Skin epidermis (tissue), 12 donors: ENCODE measurements at regions not wholly inside any gene's neighbourhood (a gene's known extent, or its start where the extent isn't known, plus 50 kb on each side); places are given as distances from the start of the nearest gene placed in this dataset.

Source experiments
- H3K27ac ChIP-seq, 21 experiments: fragments of 200-600 bp; sonication (generic) in 11 of 21; one replicate each; pipeline ENCODE4 v1.5.0; 2020; ENCODE audit warnings: mild to moderate bottlenecking in 3 of 21, inconsistent platforms in 2 of 21, moderate library complexity in 2 of 21
- H3K4me3 ChIP-seq, 7 experiments: fragments of 200-600 bp; sonication (generic) in 2 of 7; one replicate each; pipeline ENCODE4 v1.5.0; 2020; ENCODE audit warnings: inconsistent platforms in 2 of 7, mild to moderate bottlenecking in 2 of 7, moderate library complexity in 1 of 7

- Histone ChIP-seq H3K4me3 (no peak overlapping the region), H3K27ac (no peak overlapping the region)
Observed at GRCh38 chr10:77711683-77712049, 74.1 kb upstream of the KCNMA1 start.

GRCh38 chr10:77710759-77711682 is 73.4 kb upstream of the KCNMA1 start:
- Histone ChIP-seq H3K4me3 (peak overlapping the region; percentile 2 to 39 (median 29)), H3K27ac (peak overlapping the region in 1 of 21 experiments; percentile 33)

DNA sequence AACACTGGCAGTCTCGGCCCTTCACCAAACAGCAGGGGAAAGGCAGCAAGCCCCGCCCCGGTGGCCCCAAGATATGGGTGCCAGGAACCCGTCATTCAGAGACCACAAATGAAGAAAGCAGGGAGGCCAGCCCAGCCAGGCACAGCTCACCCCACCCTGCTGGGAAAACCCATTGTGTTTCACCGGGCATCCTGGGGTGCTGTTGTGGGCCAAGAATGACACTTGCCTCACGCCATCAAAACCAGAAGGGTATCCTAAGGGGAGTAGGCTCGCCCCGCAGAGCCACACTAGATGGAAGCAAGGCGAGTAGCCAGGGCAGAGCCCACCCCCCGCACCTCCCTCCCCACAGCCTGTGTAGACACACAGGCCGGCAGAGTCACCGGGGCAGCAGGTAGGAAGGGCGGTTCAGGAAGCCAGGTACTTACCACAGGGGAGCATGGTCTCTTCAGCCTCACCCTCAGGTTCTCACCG is 72.5 kb upstream of the KCNMA1 start:
- no peak overlapping the region for H3K27ac ChIP-seq
- H3K4me3 ChIP-seq: no peak overlapping the region

- Histone ChIP-seq H3K27ac (no peak overlapping the region), H3K4me3 (no peak overlapping the region)
Observed at GRCh38 chr10:77707570-77707969, 70.0 kb upstream of the KCNMA1 start.

DNA sequence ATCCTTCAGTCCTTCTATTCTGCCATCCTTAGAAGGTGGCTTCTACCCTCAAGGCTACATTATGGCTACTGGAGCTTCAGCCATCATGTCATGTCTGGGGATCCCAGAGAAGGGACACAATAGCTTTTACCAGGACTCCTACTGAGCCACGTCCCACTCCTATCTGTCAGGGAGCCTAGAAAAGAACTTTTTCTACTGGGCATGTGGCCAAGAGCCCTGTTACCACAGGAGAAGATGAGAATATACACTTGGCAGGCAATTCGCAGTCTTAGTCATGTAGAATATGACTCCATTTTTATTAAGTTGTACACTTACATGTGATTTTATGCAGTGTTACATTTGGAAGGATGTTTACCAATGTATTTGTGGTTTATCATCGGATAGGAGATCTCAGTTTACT is 64.6 kb upstream of the KCNMA1 start:
- Histone ChIP-seq H3K4me3 (no peak overlapping the region), H3K27ac (no peak overlapping the region)

- Histone ChIP-seq H3K4me3 (no peak overlapping the region), H3K27ac (no peak overlapping the region)
Observed at GRCh38 chr10:77700086-77700485, 62.5 kb upstream of the KCNMA1 start.

GRCh38 chr10:77699080-77699645 is 61.6 kb upstream of the KCNMA1 start:
- H3K4me3 ChIP-seq: no peak overlapping the region
- H3K27ac ChIP-seq: no peak overlapping the region

GRCh38 chr10:77698267-77698931 is 60.8 kb upstream of the KCNMA1 start:
- no peak overlapping the region for H3K4me3 ChIP-seq
- no peak overlapping the region for H3K27ac ChIP-seq

DNA sequence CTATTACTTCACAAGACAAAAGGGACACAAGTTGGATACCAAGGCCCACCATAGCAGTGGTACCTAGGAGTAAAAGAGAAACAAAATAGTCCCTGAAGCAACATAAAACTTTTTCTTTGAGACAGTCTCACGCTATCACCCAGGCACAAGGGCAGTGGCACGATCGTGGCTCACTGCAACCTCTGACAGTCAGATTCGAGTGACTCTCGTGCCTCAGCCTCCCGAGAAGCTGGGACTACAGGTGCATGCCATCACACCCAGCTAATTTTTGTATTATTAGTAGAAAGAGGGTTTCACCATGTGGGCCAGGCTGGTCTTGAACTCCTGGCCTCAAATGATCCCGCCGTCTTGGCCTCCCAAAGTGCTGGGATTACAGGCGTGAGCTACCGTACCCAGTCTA is 59.0 kb upstream of the KCNMA1 start:
- Histone ChIP-seq H3K27ac (no peak overlapping the region), H3K4me3 (no peak overlapping the region)

DNA sequence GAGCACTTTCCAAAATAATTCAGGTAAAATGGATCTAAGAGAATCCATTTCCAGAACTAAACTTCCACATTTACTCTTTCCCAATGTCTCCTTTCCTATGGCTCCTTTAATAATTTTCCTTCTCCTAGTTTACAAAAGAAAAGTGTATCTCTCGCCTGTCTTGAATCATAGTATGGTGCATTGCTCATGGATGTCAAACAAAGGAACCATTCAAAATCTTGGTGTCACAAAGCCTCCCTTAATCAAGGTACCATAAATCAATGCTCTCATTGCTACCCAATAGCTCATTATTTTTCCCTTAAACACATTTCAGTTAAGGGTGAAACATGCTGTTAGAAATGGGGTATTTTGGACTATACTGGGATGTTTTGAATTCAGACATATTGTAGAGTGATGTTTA is 57.6 kb upstream of the KCNMA1 start:
- H3K4me3 ChIP-seq: no peak overlapping the region
- no peak overlapping the region for H3K27ac ChIP-seq

GRCh38 chr10:77692782-77693181 is 55.2 kb upstream of the KCNMA1 start:
- Histone ChIP-seq H3K27ac (no peak overlapping the region), H3K4me3 (no peak overlapping the region)

DNA sequence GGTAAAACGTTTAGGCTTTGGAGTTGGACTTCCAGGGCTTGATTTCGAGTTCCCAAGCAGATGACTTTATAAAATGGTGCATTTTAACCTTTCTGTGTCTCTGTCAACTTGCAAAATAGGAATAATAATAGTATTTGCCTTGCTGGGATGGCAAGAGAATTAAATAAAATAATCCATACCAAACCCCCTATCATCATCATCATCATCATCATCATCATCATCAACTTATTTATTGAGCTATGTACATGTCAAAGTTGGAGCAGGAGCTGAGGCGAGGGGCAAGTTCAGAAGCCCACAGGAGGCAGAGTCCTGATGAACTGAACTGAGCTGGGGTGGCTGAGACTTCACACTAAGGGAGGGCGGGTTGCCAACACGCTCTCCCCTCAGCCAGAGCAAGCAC is 51.7 kb upstream of the KCNMA1 start:
- no peak overlapping the region for H3K27ac ChIP-seq
- no peak overlapping the region for H3K4me3 ChIP-seq

GRCh38 chr10:77687621-77688020 is 50.0 kb upstream of the KCNMA1 start:
- H3K27ac ChIP-seq: no peak overlapping the region
- H3K4me3 ChIP-seq: no peak overlapping the region
